HFFc6 (cell line): ENCODE measurements at regions not wholly inside any gene's neighbourhood (a gene's known extent, or its start where the extent isn't known, plus 50 kb on each side); places are given as distances from the start of the nearest gene placed in this dataset.

ENCODE experiments used
- DNase-seq: peaks from one replicate; pipeline ENCODE4 v3.0.0-alpha.2; 2018
- H3K27ac Mint-ChIP-seq: 2 replicates; pipeline ENCODE4 v1.8.0; 2020; ENCODE audit warnings: mild to moderate bottlenecking, mixed read lengths
- H3K27me3 Mint-ChIP-seq: 2 replicates; pipeline ENCODE4 v1.8.0; 2021; ENCODE audit warnings: mild to moderate bottlenecking, moderate library complexity, mixed read lengths; ENCODE audit not compliant: insufficient read depth
- H3K36me3 Mint-ChIP-seq: 2 replicates; pipeline ENCODE4 v1.8.0; 2021; ENCODE audit warnings: low read depth, mixed read lengths
- H3K4me1 Mint-ChIP-seq: 2 replicates; pipeline ENCODE4 v1.8.0; 2020; ENCODE audit warnings: low read depth, mixed read lengths
- H3K4me3 Mint-ChIP-seq: 2 replicates; pipeline ENCODE4 v1.8.0; 2020; ENCODE audit warnings: mild to moderate bottlenecking, moderate library complexity, mixed read lengths
- H3K9me3 Mint-ChIP-seq: 2 replicates; pipeline ENCODE4 v1.8.0; 2020; ENCODE audit warnings: mild to moderate bottlenecking, mixed read lengths
- CTCF ChIP-seq: fragments of 200-600 bp; sonication (generic); IDR thresholded peaks from 2 replicates; pipeline ENCODE4 v1.5.0; 2021; ENCODE audit warnings: antibody characterized with exemption, mild to moderate bottlenecking

- TF ChIP-seq CTCF = no peak
- no peaks in the 10 kb centered on the region for H3K36me3 Mint-ChIP-seq
- H3K4me1 Mint-ChIP-seq = no peaks in the 10 kb centered on the region
- DNase-seq = no peak
- no peak overlapping the region for H3K4me3 Mint-ChIP-seq
- H3K9me3 Mint-ChIP-seq = no peaks in the 10 kb centered on the region; the same call in 1 of the 2 replicates
- H3K27me3 Mint-ChIP-seq = no peaks in the 10 kb centered on the region; the same call in 1 of the 2 replicates
- no peak overlapping the region for H3K27ac Mint-ChIP-seq
Observed at GRCh38 chr13:59547950-59548349, 615.8 kb downstream of the DIAPH3 start.

GRCh38 chr13:59562924-59563323 is 600.8 kb downstream of the DIAPH3 start:
- H3K9me3 Mint-ChIP-seq = peaks cover 5% of the 10 kb centered on the region
- no peaks in the 10 kb centered on the region for H3K36me3 Mint-ChIP-seq
- H3K4me1 Mint-ChIP-seq = no peaks in the 10 kb centered on the region
- DNase-seq = no peak
- TF ChIP-seq CTCF = no peak
- H3K4me3 Mint-ChIP-seq = no peak overlapping the region
- H3K27me3 Mint-ChIP-seq = peaks cover 16% of the 10 kb centered on the region
- H3K27ac Mint-ChIP-seq = no peak overlapping the region

GRCh38 chr13:59566561-59566960 is 597.2 kb downstream of the DIAPH3 start:
- H3K27me3 Mint-ChIP-seq = peaks cover 13% of the 10 kb centered on the region
- no peak for DNase-seq
- no peak overlapping the region for H3K4me3 Mint-ChIP-seq
- H3K27ac Mint-ChIP-seq = no peak overlapping the region
- no peak for TF ChIP-seq CTCF
- no peaks in the 10 kb centered on the region for H3K36me3 Mint-ChIP-seq
- H3K4me1 Mint-ChIP-seq = no peaks in the 10 kb centered on the region
- peaks cover 5% of the 10 kb centered on the region for H3K9me3 Mint-ChIP-seq

GRCh38 chr13:59568306-59568705 is 595.4 kb downstream of the DIAPH3 start:
- Mint-ChIP-seq H3K4me1 (no peaks in the 10 kb centered on the region), H3K36me3 (no peaks in the 10 kb centered on the region), H3K27ac (no peak overlapping the region)

GRCh38 chr13:59570204-59570603 is 593.5 kb downstream of the DIAPH3 start:
- no peaks in the 10 kb centered on the region for H3K9me3 Mint-ChIP-seq
- no peak overlapping the region for H3K27ac Mint-ChIP-seq
- no peak overlapping the region for H3K4me3 Mint-ChIP-seq
- DNase-seq = no peak
- no peaks in the 10 kb centered on the region for H3K4me1 Mint-ChIP-seq
- TF ChIP-seq CTCF = no peak
- peaks cover 7% of the 10 kb centered on the region for H3K27me3 Mint-ChIP-seq
- H3K36me3 Mint-ChIP-seq = no peaks in the 10 kb centered on the region

More at GRCh38 chr13:59568306-59568705, 595.4 kb downstream of the DIAPH3 start:
- Mint-ChIP-seq H3K4me3 (no peak overlapping the region), H3K27me3 (peaks cover 10% of the 10 kb centered on the region), H3K9me3 (no peaks in the 10 kb centered on the region)
- TF ChIP-seq CTCF = no peak
- no peak for DNase-seq

GRCh38 chr13:59584101-59584500 is 579.6 kb downstream of the DIAPH3 start:
- H3K4me1 Mint-ChIP-seq = no peaks in the 10 kb centered on the region
- no peak overlapping the region for H3K4me3 Mint-ChIP-seq
- peaks cover 16% of the 10 kb centered on the region for H3K27me3 Mint-ChIP-seq
- no peak for DNase-seq
- H3K36me3 Mint-ChIP-seq = no peaks in the 10 kb centered on the region
- no peak for TF ChIP-seq CTCF
- no peak overlapping the region for H3K27ac Mint-ChIP-seq
- no peaks in the 10 kb centered on the region for H3K9me3 Mint-ChIP-seq
